PFSK-1 (cell line): ENCODE measurements at regions not wholly inside any gene's neighbourhood (a gene's known extent, or its start where the extent isn't known, plus 50 kb on each side); places are given as distances from the start of the nearest gene placed in this dataset.

Experiments used
- POLR2AphosphoS5 ChIP-seq: IDR thresholded peaks from 2 replicates; pipeline ENCODE4 v1.6.1; 2012; ENCODE audit warnings: low read depth, mild to moderate bottlenecking, control low read depth, low read length, moderate library complexity
- REST ChIP-seq, 2 experiments: IDR thresholded peaks; 2 replicates each; pipeline versions ENCODE4 v1.6.1 to v1.8.0; 2011 to 2012; ENCODE audit warnings: low read depth in 2 of 2, low read length in 2 of 2, control low read depth in 1 of 2, inconsistent platforms in 1 of 2, mild to moderate bottlenecking in 1 of 2, moderate library complexity in 1 of 2; ENCODE audit not compliant: insufficient read depth in 1 of 2
- SIN3A ChIP-seq: IDR thresholded peaks from 2 replicates; pipeline ENCODE4 v1.6.1; 2012; ENCODE audit warnings: mild to moderate bottlenecking, low read length, moderate library complexity, borderline replicate concordance; ENCODE audit not compliant: insufficient read depth

GRCh38 chr12:125399489-125399888 is 334.3 kb downstream of the AACS start:
- TF ChIP-seq SIN3A (no peak), POLR2AphosphoS5 (no peak), REST (IDR thresholded peaks at IDR 0.05; ENCODE audit: insufficient read depth in 1 of 2, low read depth in 2 of 2, low read length in 2 of 2) (no peak)
